Upper lobe of left lung (tissue), 4 donors: ENCODE measurements at regions not wholly inside any gene's neighbourhood (a gene's known extent, or its start where the extent isn't known, plus 50 kb on each side); places are given as distances from the start of the nearest gene placed in this dataset.

Experiments used
- EP300 ChIP-seq, 4 donors: sonication (generic); formaldehyde crosslinking; IDR thresholded peaks; one replicate each; pipeline ENCODE4 v1.5.1; 2017; ENCODE audit warnings: antibody characterized with exemption in 4 of 4, control low read depth in 2 of 4
- POLR2A ChIP-seq, 4 donors: fragments of 450-650 bp; IDR thresholded peaks; one replicate each; pipeline ENCODE4 v1.5.1; 2016 to 2017; ENCODE audit warnings: antibody characterized with exemption in 4 of 4, mild to moderate bottlenecking in 2 of 4

- TF ChIP-seq POLR2A (IDR thresholded peaks at IDR 0.05), result no peak
- TF ChIP-seq EP300 (IDR thresholded peaks at IDR 0.05), result no peak
These were observed 334.1 kb upstream of the XYLT1 start for GRCh38 chr16:17804857-17805256.
